ENCODE measurements at regions not wholly inside any gene's neighbourhood (a gene's known extent, or its start where the extent isn't known, plus 50 kb on each side); places are given as distances from the start of the nearest gene placed in this dataset.

- H3T11ph ChIP-seq (ENCODE audit: low read length) = no peak overlapping the region
- Mint-ChIP-seq H3K27ac (peak overlapping the region; percentile 55 to 85 (median 68); a peak in 2 of 7 replicates), H3K9me3 (peaks cover 2% of the 10 kb centered on the region in 2 experiments; a peak in 2 of 5 replicates), H3K4me3 (no peak overlapping the region), H3K36me3 (ENCODE audit: insufficient read depth in 1 of 3, low read depth in 3 of 3) (0 out of 7 replicates have a peak, but pooled peaks cover 0 to 5% (median 0%) of the 10 kb centered on the region in 3 experiments), H3K4me1 (peaks cover 27 to 35% of the 10 kb centered on the region in 2 experiments), H3K27me3 (ENCODE audit: low read depth) (peaks cover 1% of the 10 kb centered on the region)
- no peak for DNase-seq
- H2AFZ ChIP-seq (ENCODE audit: low read length) = no peak overlapping the region
- H3K14ac ChIP-seq (ENCODE audit: insufficient read depth, low read length) = no peak overlapping the region
- no peak overlapping the region for H2BK12ac ChIP-seq (ENCODE audit: insufficient read length, low read depth, low read length)
- no CpG with 5 or more reads among the region's 14 CpGs for WGBS (ENCODE audit: extremely low coverage, insufficient read length, low lambda C conversion rate)
- no peak for TF ChIP-seq CTCF (conservative IDR thresholded peaks at IDR 0.05)
- H3K9me3 ChIP-seq (ENCODE audit: control insufficient read depth, low read depth, low read length) = no peaks in the 10 kb centered on the region
- H2BK15ac ChIP-seq (ENCODE audit: low read depth, low read length) = no peak overlapping the region; the same call in 1 of the 2 replicates
- H2BK120ac ChIP-seq (ENCODE audit: low read depth, low read length, poor library complexity, severe bottlenecking) = no peak overlapping the region
- no peaks in the 10 kb centered on the region for H3K27me3 ChIP-seq (ENCODE audit: insufficient read depth, low read length)
- H3K27ac ChIP-seq (ENCODE audit: insufficient read length, low read depth, low read length) = no peak overlapping the region
- H3K4ac ChIP-seq (ENCODE audit: low read depth, low read length) = no peak overlapping the region
- no peaks in the 10 kb centered on the region for H3K23me2 ChIP-seq (ENCODE audit: insufficient read length, low read depth, low read length, poor library complexity, severe bottlenecking)
- no peak overlapping the region for H3K56ac ChIP-seq (ENCODE audit: insufficient read length, low read depth, low read length)
- no peak overlapping the region for H4K8ac ChIP-seq (replicated peaks; ENCODE audit: insufficient read length, low read depth, low read length)
- H2AK5ac ChIP-seq (ENCODE audit: insufficient read length, low read length) = no peak overlapping the region
- H4K91ac ChIP-seq (ENCODE audit: insufficient read length, low read depth, low read length) = no peak overlapping the region
- H3K4me2 ChIP-seq (ENCODE audit: insufficient read depth, insufficient read length, low read length) = no peak overlapping the region
- no peaks in the 10 kb centered on the region; the same call in 1 of the 2 replicates for H3K4me1 ChIP-seq (ENCODE audit: insufficient read depth, low read length)
- H3K9ac ChIP-seq (ENCODE audit: extremely low read depth, insufficient read length, low read length) = no peak overlapping the region
- H2BK5ac ChIP-seq (ENCODE audit: insufficient read length, low read length) = no peak overlapping the region
- no peaks in the 10 kb centered on the region for H4K20me1 ChIP-seq (ENCODE audit: control insufficient read depth, insufficient read depth, insufficient read length)
- H2BK20ac ChIP-seq (ENCODE audit: low read depth, low read length, poor library complexity, severe bottlenecking) = no peak overlapping the region
- H3K18ac ChIP-seq (ENCODE audit: insufficient read length, low read depth, low read length) = no peak overlapping the region
- no peaks in the 10 kb centered on the region for H3K79me1 ChIP-seq (ENCODE audit: insufficient read depth, low read depth, low read length, poor library complexity, severe bottlenecking)
- H3K23ac ChIP-seq (ENCODE audit: insufficient read length, low read depth, low read length) = no peak overlapping the region
- no peaks in the 10 kb centered on the region for H3K79me2 ChIP-seq (ENCODE audit: insufficient read depth, low read length)
- H4K5ac ChIP-seq (ENCODE audit: insufficient read length, low read depth, low read length) = no peak overlapping the region
Measured at GRCh38 chr12:116436561-116437249, 122.5 kb upstream of the MAP1LC3B2 start.
